SK-N-SH (cell line): ENCODE measurements at regions not wholly inside any gene's neighbourhood (a gene's known extent, or its start where the extent isn't known, plus 50 kb on each side); places are given as distances from the start of the nearest gene placed in this dataset.

Experiments
- EZH2phosphoT487 ChIP-seq: fragments of 200-600 bp; sonication (generic); IDR thresholded peaks from 2 replicates; pipeline ENCODE4 v1.6.1; 2017; ENCODE audit warnings: low read depth, mixed run types, mild to moderate bottlenecking, antibody characterized with exemption, moderate library complexity, borderline replicate concordance
- GABPA ChIP-seq: IDR thresholded peaks from 2 replicates; pipeline ENCODE4 v1.4.0; 2012; ENCODE audit warnings: low read depth, mild to moderate bottlenecking
- MXI1 ChIP-seq: IDR thresholded peaks from 2 replicates; pipeline ENCODE4 v1.6.1; 2012; ENCODE audit warnings: mild to moderate bottlenecking, low read depth, low read length, improper control_type of control experiment

GRCh38 chr6:40792183-40792582, 205.0 kb upstream of the LRFN2 start:
- TF ChIP-seq GABPA (no peak), EZH2phosphoT487 (no peak), MXI1 (no peak)
